ENCODE measurements at regions not wholly inside any gene's neighbourhood (a gene's known extent, or its start where the extent isn't known, plus 50 kb on each side); places are given as distances from the start of the nearest gene placed in this dataset.

DNA sequence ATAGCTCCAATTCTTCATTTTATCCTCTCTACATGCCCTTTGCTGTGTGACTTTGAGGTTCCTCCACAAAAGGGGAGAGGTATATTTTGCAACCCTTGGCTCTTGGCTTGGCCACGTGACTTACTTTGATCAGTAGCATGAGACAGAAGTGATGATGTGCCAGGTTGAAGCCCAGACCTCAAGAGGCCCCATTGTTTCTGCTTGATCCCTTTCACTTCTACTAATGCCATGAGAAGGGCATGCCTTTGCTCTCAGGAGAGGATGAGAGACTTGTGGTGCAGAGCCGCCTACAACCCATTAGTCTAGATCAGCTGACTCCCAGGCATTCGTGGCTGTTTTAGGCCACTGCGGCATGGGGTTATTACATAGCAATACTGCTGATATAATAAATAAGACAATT, 356.2 kb upstream of the SALL1 start:
- H3K4me3 ChIP-seq, result no peak overlapping the region
- no peaks in the 10 kb centered on the region for H3K27me3 ChIP-seq
- TF ChIP-seq POLR2A (IDR thresholded peaks at IDR 0.05) (no peak), CTCF (IDR thresholded peaks at IDR 0.05) (no peak)
- H3K27ac ChIP-seq, result no peak overlapping the region
- no peak for DNase-seq
- ATAC-seq, result no peak
- no peaks in the 10 kb centered on the region for H3K36me3 ChIP-seq (replicated peaks in 1 of 2; ENCODE audit: insufficient read depth in 1 of 2, low read depth in 2 of 2)
- 68 to 71% methylated on average over 4 of the region's 4 CpGs for WGBS, 2 donors
- H3K4me1 ChIP-seq, result no peaks in the 10 kb centered on the region
- no peaks in the 10 kb centered on the region for H3K9me3 ChIP-seq
- intact Hi-C loops (cut with DNase I), result no loop called here

DNA sequence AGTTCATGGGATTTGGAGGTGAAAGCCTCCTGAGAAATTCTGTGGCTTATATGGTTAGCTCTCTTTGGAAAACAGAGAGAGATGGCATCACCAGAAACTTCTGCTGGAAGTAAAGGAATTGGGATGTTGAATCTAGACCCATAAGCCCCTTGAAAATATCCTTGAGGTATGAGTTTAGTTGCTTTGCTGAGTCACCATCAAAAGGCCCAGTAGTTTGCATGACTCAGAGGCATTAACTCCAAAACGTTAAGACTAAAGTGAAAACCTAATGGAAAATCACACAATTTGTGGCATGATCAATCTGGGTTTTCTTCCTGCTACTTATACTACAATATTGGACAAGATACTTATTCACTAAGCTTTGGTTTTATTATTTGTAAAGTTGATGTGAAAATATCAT, 349.2 kb upstream of the SALL1 start:
- intact Hi-C loops (cut with DNase I), result no loop called here
- DNase-seq (no peak), ATAC-seq (no peak)
- H3K4me3 ChIP-seq, result no peak overlapping the region
- no peaks in the 10 kb centered on the region for H3K36me3 ChIP-seq (replicated peaks in 1 of 2; ENCODE audit: insufficient read depth in 1 of 2, low read depth in 2 of 2)
- no peaks in the 10 kb centered on the region for H3K4me1 ChIP-seq
- no peaks in the 10 kb centered on the region for H3K9me3 ChIP-seq
- WGBS, 2 donors, result 47 to 60% methylated on average over 1 of the region's 1 CpG
- TF ChIP-seq CTCF (IDR thresholded peaks at IDR 0.05), result no peak
- no peak for TF ChIP-seq POLR2A (IDR thresholded peaks at IDR 0.05)
- no peak overlapping the region for H3K27ac ChIP-seq
- no peaks in the 10 kb centered on the region for H3K27me3 ChIP-seq

DNA sequence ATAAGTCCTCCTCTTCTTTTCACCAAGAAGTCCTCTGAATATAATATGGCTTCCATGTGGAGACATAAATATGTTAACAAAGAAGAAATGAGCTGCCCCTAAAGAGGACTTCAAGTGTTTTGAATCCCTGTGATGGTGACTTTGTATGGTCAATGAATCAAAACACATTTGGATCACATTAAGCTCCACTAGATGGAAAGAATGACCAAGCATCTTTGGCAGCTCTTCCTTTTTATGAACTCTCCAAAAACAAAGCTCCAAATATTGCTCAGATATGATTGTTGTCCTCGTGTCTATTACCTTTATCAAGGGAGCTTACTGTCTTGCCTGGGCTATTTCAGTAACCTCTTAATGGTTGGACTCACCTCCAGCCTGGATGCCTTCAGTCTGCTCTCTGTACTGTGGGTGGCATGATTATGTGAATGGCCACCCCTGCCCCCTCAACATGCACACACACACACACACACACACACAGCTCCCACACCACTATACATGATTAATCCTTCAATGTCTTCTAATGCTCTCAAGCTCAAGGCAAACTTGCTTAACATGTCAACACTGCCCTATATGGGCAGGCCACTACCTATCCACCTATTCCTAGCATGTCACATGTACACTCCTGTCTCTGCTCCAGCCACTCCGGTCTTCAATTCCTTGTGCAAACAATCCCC, 346.6 kb upstream of the SALL1 start:
- 29 to 39% methylated on average over 2 of the region's 2 CpGs for WGBS, 2 donors
- intact Hi-C loops (cut with DNase I), result no loop called here
- no peak for ATAC-seq

DNA sequence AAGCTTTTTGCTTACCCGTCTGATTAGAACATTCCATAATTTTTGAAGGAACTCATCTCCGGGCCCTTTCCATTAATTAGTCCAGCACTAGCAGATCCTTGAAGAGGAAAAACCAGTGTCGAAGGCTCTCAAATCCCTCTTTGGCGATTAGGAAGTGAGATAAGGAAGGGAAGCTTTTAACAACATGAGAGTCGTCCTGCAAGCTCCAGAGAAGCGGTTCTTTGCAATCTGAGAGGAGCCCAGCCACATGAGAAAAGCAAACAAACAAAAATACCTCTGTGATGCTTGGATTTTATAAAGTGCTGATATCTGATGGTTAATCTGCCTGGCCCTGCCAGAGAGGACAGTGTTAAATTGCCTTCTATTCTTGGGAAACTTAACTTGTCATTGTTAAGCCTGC, 339.8 kb upstream of the SALL1 start:
- H3K36me3 ChIP-seq (replicated peaks in 1 of 2; ENCODE audit: insufficient read depth in 1 of 2, low read depth in 2 of 2), result no peaks in the 10 kb centered on the region
- H3K4me3 ChIP-seq, result no peak overlapping the region
- intact Hi-C loops (cut with DNase I), result no loop called here
- no peak overlapping the region for H3K27ac ChIP-seq
- ATAC-seq, result no peak
- H3K9me3 ChIP-seq, result no peaks in the 10 kb centered on the region
- no peak for DNase-seq
- no peaks in the 10 kb centered on the region for H3K27me3 ChIP-seq
- WGBS, 2 donors, result 12 to 14% methylated on average over 6 of the region's 6 CpGs
- TF ChIP-seq CTCF (IDR thresholded peaks at IDR 0.05) (no peak), POLR2A (IDR thresholded peaks at IDR 0.05) (no peak)
- H3K4me1 ChIP-seq, result peaks cover 3% of the 10 kb centered on the region

More for the DNA sequence above, 346.6 kb upstream of the SALL1 start:
- Histone ChIP-seq H3K27ac (no peak overlapping the region), H3K4me3 (no peak overlapping the region), H3K9me3 (no peaks in the 10 kb centered on the region), H3K36me3 (replicated peaks in 1 of 2; ENCODE audit: insufficient read depth in 1 of 2, low read depth in 2 of 2) (no peaks in the 10 kb centered on the region), H3K4me1 (peaks cover 3% of the 10 kb centered on the region), H3K27me3 (no peaks in the 10 kb centered on the region)
- TF ChIP-seq CTCF (IDR thresholded peaks at IDR 0.05) (no peak), POLR2A (IDR thresholded peaks at IDR 0.05) (no peak)
- no peak for DNase-seq

DNA sequence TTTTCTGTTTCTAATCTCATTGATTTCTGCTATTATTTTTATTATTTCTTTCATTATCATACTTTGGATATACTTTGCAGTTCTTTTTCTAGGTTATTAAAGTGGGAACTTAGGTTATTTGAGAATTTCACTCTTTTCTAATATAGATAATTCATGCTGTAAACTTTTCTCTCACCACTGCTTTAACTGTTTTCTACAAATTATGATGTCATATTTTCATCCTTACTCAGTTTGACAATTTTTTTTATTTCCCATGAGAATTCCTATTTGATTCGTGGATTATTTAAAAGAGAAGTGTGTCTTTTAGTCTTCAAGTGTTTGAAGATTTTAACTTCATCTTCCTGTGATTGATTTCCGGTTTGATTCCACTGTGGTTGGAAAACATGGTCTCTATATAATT, 336.8 kb upstream of the SALL1 start:
- no peak overlapping the region for H3K4me3 ChIP-seq
- intact Hi-C loops (cut with DNase I), result no loop called here
- H3K4me1 ChIP-seq, result no peaks in the 10 kb centered on the region
- 57 to 67% methylated on average over 2 of the region's 2 CpGs for WGBS, 2 donors
- DNase-seq (no peak), ATAC-seq (no peak)
- no peaks in the 10 kb centered on the region for H3K9me3 ChIP-seq
- TF ChIP-seq CTCF (IDR thresholded peaks at IDR 0.05), result no peak
- no peak for TF ChIP-seq POLR2A (IDR thresholded peaks at IDR 0.05)
- no peaks in the 10 kb centered on the region for H3K27me3 ChIP-seq
- no peak overlapping the region for H3K27ac ChIP-seq
- H3K36me3 ChIP-seq (replicated peaks in 1 of 2; ENCODE audit: insufficient read depth in 1 of 2, low read depth in 2 of 2), result no peaks in the 10 kb centered on the region
